Transverse colon (tissue), 3 donors: ENCODE measurements at regions not wholly inside any gene's neighbourhood (a gene's known extent, or its start where the extent isn't known, plus 50 kb on each side); places are given as distances from the start of the nearest gene placed in this dataset.

Source experiments
- CTCF ChIP-seq, 5 experiments: fragments of 200-600 bp in 3 of 5; fragments of 450-650 bp in 2 of 5; sonication (generic) in 3 of 5; IDR thresholded peaks; 1 replicate in 2 of 5; 2 replicates in 3 of 5; pipeline ENCODE4 v1.5.1; 2016 to 2017; ENCODE audit warnings: antibody characterized with exemption in 5 of 5, inconsistent platforms in 3 of 5, mild to moderate bottlenecking in 2 of 5, moderate library complexity in 1 of 5
- EP300 ChIP-seq: sonication (generic); formaldehyde crosslinking; IDR thresholded peaks from one replicate; pipeline ENCODE4 v1.6.1; 2017; ENCODE audit warnings: antibody characterized with exemption, low read depth

GRCh38 chr6:144416244-144416643 lies 131.1 kb downstream of the UTRN start:
- no peak for TF ChIP-seq CTCF (IDR thresholded peaks at IDR 0.05)
- no peak for TF ChIP-seq EP300
